Activated T-helper 1 cell treated with anti-CD3 and anti-CD28 coated beads, Interleukin-12 subunit alpha, Interleukin-12 subunit beta, Interleukin-2, Interleukin-4 antibody, amounts not matched to agents 30 ng/mL and 10 ng/mL and 1 ng/mL, durations not matched to agents 14 hours and 24 hours and 36 hours (primary cell): ENCODE measurements at regions not wholly inside any gene's neighbourhood (a gene's known extent, or its start where the extent isn't known, plus 50 kb on each side); places are given as distances from the start of the nearest gene placed in this dataset.
"Not testable (repeated sequence)": the region's sequence is repeated elsewhere in the genome, so short reads cannot be mapped to it uniquely, and the experiment has no call there.

Experiments
- DNase-seq: peaks from one replicate; pipeline ENCODE4 v3.0.0; 2021; ENCODE audit warnings: low spot score
- H3K27ac Mint-ChIP-seq: one replicate; pipeline ENCODE4 v1.8.0; 2021; ENCODE audit warnings: mild to moderate bottlenecking, mixed read lengths
- H3K27me3 Mint-ChIP-seq: one replicate; pipeline ENCODE4 v1.8.0; 2022; ENCODE audit warnings: mild to moderate bottlenecking, moderate library complexity, mixed read lengths; ENCODE audit not compliant: insufficient read depth
- H3K36me3 Mint-ChIP-seq: one replicate; pipeline ENCODE4 v1.8.0; 2021; ENCODE audit warnings: low read depth, mixed read lengths
- H3K4me1 Mint-ChIP-seq: one replicate; pipeline ENCODE4 v1.8.0; 2021; ENCODE audit warnings: low read depth, mixed read lengths
- H3K4me3 Mint-ChIP-seq: one replicate; pipeline ENCODE4 v1.8.0; 2021; ENCODE audit warnings: mild to moderate bottlenecking, moderate library complexity, mixed read lengths
- H3K9me3 Mint-ChIP-seq: one replicate; pipeline ENCODE4 v1.8.0; 2021; ENCODE audit warnings: mixed read lengths
- intact Hi-C: fragments of 100-400 bp; cut with micrococcal nuclease; formaldehyde crosslinking; loops from one replicate; pipeline ENCODE4 v1.15.1; 2024

DNA sequence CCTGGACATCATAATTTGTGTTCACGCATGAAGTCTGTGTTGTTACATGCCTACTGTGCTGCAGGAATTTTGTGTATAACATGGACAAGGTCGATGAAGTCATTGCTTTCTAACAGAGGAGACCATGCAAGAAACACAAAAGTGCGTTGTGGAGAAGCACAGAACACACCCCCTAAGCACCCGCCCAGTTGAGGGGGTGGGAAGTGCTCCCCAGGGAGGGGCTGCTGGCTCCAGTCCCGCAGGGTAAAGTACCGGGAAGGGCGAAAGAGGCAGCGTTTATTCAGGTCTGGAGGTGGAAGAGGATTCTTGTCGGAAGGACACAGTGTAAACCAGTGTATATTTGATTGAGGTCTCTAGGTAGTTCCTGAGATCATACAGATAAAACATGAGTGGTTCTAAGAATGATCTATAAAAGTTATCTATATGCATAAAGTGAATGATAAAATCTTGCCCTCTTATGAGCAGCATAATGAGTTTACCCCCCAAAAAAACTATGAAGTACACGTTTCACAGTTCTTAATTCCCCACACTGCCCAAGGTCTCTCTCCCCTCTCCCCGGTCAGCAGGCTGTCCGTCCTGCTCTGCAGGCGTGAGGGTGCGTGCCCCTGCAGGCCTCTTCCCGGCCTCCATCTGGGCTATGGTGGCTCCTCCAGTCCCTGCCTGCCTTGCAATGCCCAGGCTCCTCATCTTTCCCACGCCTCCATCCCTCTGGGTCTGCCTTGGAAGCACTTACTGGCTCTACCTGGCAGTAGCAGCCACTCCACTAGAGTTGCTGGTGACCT, 159.7 kb downstream of the THBS2 start:
- no peak for DNase-seq
- H3K36me3 Mint-ChIP-seq = no peaks in the 10 kb centered on the region
- no peaks in the 10 kb centered on the region for H3K27me3 Mint-ChIP-seq
- H3K27ac Mint-ChIP-seq = no peak overlapping the region
- H3K4me1 Mint-ChIP-seq = no peaks in the 10 kb centered on the region
- peaks cover 26% of the 10 kb centered on the region for H3K9me3 Mint-ChIP-seq
- intact Hi-C loops = no loop called here
- no peak overlapping the region for H3K4me3 Mint-ChIP-seq

GRCh38 chr6:169093066-169093723, 160.5 kb downstream of the THBS2 start:
- H3K9me3 Mint-ChIP-seq = peaks cover 28% of the 10 kb centered on the region
- H3K4me3 Mint-ChIP-seq = no peak overlapping the region
- H3K4me1 Mint-ChIP-seq = no peaks in the 10 kb centered on the region
- no peak overlapping the region for H3K27ac Mint-ChIP-seq
- DNase-seq = no peak
- intact Hi-C loops = no loop called here
- H3K27me3 Mint-ChIP-seq = no peaks in the 10 kb centered on the region
- H3K36me3 Mint-ChIP-seq = no peaks in the 10 kb centered on the region

- peaks cover 28% of the 10 kb centered on the region for H3K9me3 Mint-ChIP-seq
- H3K36me3 Mint-ChIP-seq = no peaks in the 10 kb centered on the region
- H3K27ac Mint-ChIP-seq = no peak overlapping the region
- H3K4me1 Mint-ChIP-seq = no peaks in the 10 kb centered on the region
- no peak overlapping the region for H3K4me3 Mint-ChIP-seq
- H3K27me3 Mint-ChIP-seq = no peaks in the 10 kb centered on the region
- intact Hi-C loops = no loop called here
- no peak for DNase-seq
Observed at GRCh38 chr6:169092375-169092774, 161.3 kb downstream of the THBS2 start.

DNA sequence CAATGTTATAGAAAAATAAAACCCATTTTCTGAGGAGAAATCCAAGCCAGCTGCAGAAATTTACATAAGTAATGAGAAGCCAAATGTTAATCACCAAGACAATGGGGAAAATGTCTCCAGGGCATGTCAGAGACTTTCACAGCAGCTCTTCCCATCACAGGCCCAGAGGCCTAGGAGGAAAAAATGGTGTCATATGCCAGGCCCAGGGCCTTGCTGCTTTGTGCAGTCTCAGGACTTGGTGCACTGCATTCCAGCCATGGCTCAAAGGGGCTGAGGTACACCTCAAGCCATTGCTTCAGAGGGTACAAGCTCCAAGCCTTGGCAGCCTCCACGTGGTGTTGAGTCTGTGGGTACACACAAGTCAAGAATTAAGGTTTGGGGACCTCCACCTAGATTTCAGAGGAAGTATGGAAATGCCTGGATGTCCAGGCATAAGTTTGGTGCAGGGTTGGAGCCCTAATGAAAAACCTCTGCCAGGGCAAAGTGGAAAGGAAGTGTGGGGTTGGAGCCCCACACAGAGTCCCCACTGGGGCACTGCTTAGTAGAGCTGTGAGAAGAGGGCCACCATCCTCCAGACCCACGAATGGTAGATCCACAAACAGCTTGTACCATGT, 163.0 kb downstream of the THBS2 start:
- H3K4me1 Mint-ChIP-seq, DNase-seq, intact Hi-C loops: not testable (repeated sequence)

DNA sequence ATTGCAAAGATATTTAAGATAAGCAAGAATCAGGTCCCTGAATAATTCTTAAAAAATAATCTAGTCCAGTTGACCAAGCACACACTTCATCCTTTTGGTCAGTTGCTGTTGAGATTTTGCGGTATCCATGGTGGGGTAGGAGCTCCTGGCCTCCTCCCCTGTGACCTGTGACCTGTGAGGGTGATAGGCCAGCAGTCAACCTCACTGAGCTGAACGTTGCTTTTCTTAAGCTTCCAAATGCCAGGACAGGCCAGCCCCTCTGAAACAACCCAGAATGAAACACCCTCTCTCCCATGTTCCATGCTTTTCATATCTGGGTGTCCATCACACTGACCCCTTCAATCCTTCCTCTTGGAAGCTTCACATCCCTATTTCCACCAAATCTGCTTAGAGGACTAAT, 164.9 kb downstream of the THBS2 start:
- H3K27me3 Mint-ChIP-seq = no peaks in the 10 kb centered on the region
- intact Hi-C loops = no loop called here
- H3K9me3 Mint-ChIP-seq = peaks cover 29% of the 10 kb centered on the region
- no peak overlapping the region for H3K4me3 Mint-ChIP-seq
- no peaks in the 10 kb centered on the region for H3K36me3 Mint-ChIP-seq
- no peaks in the 10 kb centered on the region for H3K4me1 Mint-ChIP-seq
- DNase-seq = no peak
- H3K27ac Mint-ChIP-seq = no peak overlapping the region

More for the DNA sequence above, 163.0 kb downstream of the THBS2 start:
- not testable (repeated sequence) for H3K27ac Mint-ChIP-seq, H3K27me3 Mint-ChIP-seq, H3K4me3 Mint-ChIP-seq, H3K36me3 Mint-ChIP-seq
- H3K9me3 Mint-ChIP-seq = peaks cover 28% of the 10 kb centered on the region

DNA sequence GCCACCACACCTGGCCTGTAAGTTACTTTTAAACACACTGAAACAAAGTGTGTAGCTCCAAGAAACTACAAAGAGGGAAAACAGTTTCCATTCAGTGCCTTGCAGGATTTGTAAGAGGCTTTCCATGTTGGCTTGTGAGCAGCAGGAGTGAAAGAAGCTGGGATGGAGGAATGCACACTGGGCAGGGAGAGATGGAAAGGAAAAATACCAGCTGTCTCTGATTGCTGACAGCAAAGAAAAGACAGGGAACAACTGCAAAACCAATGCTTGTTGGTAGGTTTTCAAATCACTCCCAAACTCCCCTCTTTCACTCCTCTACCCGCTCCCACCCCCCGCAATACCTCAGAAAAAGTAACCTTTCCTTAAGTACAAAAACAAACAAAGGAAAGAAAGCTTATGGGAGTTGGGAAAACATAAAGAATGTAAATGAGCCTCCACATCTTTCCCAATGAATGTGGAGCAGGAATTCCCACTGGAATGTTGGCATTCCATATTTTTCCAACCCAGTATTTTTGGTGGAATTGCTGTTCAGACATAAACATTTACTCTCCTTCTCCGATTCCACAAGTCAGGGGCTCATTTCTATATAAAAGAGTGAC, 166.1 kb downstream of the THBS2 start:
- Mint-ChIP-seq H3K4me1 (no peaks in the 10 kb centered on the region), H3K9me3 (peaks cover 26% of the 10 kb centered on the region), H3K27me3 (no peaks in the 10 kb centered on the region), H3K27ac (no peak overlapping the region), H3K4me3 (no peak overlapping the region), H3K36me3 (no peaks in the 10 kb centered on the region)
- intact Hi-C loops = no loop called here
- no peak for DNase-seq

DNA sequence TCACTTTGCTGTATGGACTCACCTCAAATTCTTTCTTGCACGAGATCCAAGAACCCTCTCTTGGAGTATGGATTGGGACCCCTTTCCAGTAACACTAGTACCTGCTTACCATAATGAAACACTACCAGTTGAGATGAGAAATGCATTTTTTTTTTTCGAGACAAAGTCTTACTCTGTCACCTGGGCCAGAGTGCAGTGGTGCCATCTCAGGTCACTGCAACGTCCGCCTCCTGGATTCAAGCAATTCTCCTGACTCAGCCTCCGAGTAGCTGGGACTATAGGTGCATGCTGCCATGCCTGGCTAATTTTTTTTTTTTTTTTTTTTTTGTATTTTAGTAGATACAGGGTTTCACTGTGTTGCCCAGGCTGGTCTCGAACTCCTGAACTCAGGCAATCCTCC, 167.0 kb downstream of the THBS2 start:
- H3K27me3 Mint-ChIP-seq, H3K36me3 Mint-ChIP-seq, intact Hi-C loops, H3K4me1 Mint-ChIP-seq, DNase-seq, H3K27ac Mint-ChIP-seq, H3K4me3 Mint-ChIP-seq: not testable (repeated sequence)
- peaks cover 26% of the 10 kb centered on the region for H3K9me3 Mint-ChIP-seq

- Mint-ChIP-seq H3K4me3 (no peak overlapping the region), H3K27ac (no peak overlapping the region), H3K36me3 (no peaks in the 10 kb centered on the region), H3K4me1 (no peaks in the 10 kb centered on the region), H3K9me3 (peaks cover 22% of the 10 kb centered on the region), H3K27me3 (no peaks in the 10 kb centered on the region)
- intact Hi-C loops = no loop called here
- DNase-seq = no peak
Observed at GRCh38 chr6:169086020-169086419, 167.6 kb downstream of the THBS2 start.

- H3K4me3 Mint-ChIP-seq = no peak overlapping the region
- no peaks in the 10 kb centered on the region for H3K36me3 Mint-ChIP-seq
- no peaks in the 10 kb centered on the region for H3K27me3 Mint-ChIP-seq
- intact Hi-C loops = no loop called here
- no peak overlapping the region for H3K27ac Mint-ChIP-seq
- H3K4me1 Mint-ChIP-seq = no peaks in the 10 kb centered on the region
- peaks cover 18% of the 10 kb centered on the region for H3K9me3 Mint-ChIP-seq
- no peak for DNase-seq
Observed at GRCh38 chr6:169085466-169085865, 168.2 kb downstream of the THBS2 start.

DNA sequence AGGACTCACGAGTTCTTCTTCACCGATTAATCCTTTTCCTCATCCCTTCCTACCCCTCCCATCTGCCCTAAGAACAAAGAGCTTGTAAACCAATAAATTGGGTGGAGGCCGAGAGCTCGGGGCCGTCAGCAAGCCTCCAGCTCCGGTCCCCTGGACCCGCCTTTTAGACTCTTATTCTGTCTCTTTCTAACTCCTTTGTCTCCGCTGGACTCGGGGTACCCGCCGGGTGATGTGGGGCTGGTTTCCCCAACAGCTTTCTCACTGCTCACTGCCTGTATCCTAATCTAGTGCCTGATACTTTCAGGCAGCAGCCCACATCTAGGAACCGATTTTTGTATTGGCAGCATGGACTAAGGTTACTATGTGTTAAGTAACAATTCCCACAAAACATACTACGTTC, 169.1 kb downstream of the THBS2 start:
- H3K27ac Mint-ChIP-seq = not testable (repeated sequence)

GRCh38 chr6:169084067-169084466, 169.6 kb downstream of the THBS2 start:
- intact Hi-C loops = no loop called here
- Mint-ChIP-seq H3K36me3 (no peaks in the 10 kb centered on the region), H3K9me3 (peaks cover 8% of the 10 kb centered on the region), H3K27me3 (no peaks in the 10 kb centered on the region), H3K4me3 (no peak overlapping the region), H3K4me1 (no peaks in the 10 kb centered on the region), H3K27ac (no peak overlapping the region)
- no peak for DNase-seq

More for the DNA sequence above, 169.1 kb downstream of the THBS2 start:
- H3K4me3 Mint-ChIP-seq, H3K4me1 Mint-ChIP-seq, DNase-seq, H3K27me3 Mint-ChIP-seq, intact Hi-C loops, H3K36me3 Mint-ChIP-seq, H3K9me3 Mint-ChIP-seq: not testable (repeated sequence)

GRCh38 chr6:169083508-169083874, 170.2 kb downstream of the THBS2 start:
- no peaks in the 10 kb centered on the region for H3K4me1 Mint-ChIP-seq
- DNase-seq = no peak
- H3K27ac Mint-ChIP-seq = no peak overlapping the region
- H3K27me3 Mint-ChIP-seq = no peaks in the 10 kb centered on the region
- H3K4me3 Mint-ChIP-seq = no peak overlapping the region
- intact Hi-C loops = no loop called here
- no peaks in the 10 kb centered on the region for H3K36me3 Mint-ChIP-seq
- peaks cover 4% of the 10 kb centered on the region for H3K9me3 Mint-ChIP-seq
